HUES48 (cell line): ENCODE measurements at regions not wholly inside any gene's neighbourhood (a gene's known extent, or its start where the extent isn't known, plus 50 kb on each side); places are given as distances from the start of the nearest gene placed in this dataset.
"Not testable (repeated sequence)": the region's sequence is repeated elsewhere in the genome, so short reads cannot be mapped to it uniquely, and the experiment has no call there.

Experiments used
- H3K27ac ChIP-seq: one replicate; pipeline ENCODE4 v1.7.0; 2013; ENCODE audit warnings: low read depth, low read length, inconsistent platforms
- H3K27me3 ChIP-seq: 2 replicates; pipeline ENCODE4 v1.6.1; 2013; ENCODE audit warnings: mild to moderate bottlenecking, low read length; ENCODE audit not compliant: control insufficient read depth, insufficient read depth
- H3K36me3 ChIP-seq: 2 replicates; pipeline ENCODE4 v1.6.1; 2013; ENCODE audit warnings: low read length; ENCODE audit not compliant: control insufficient read depth, insufficient read depth
- H3K4me1 ChIP-seq: 2 replicates; pipeline ENCODE4 v1.6.1; 2013; ENCODE audit warnings: mild to moderate bottlenecking, low read length; ENCODE audit not compliant: control insufficient read depth, insufficient read depth
- H3K4me3 ChIP-seq: 2 replicates; pipeline ENCODE4 v1.5.1; 2013; ENCODE audit warnings: mild to moderate bottlenecking, low read depth, low read length
- H3K9ac ChIP-seq: 2 replicates; pipeline ENCODE4 v1.6.1; 2013; ENCODE audit warnings: mild to moderate bottlenecking, low read depth, low read length, moderate library complexity
- H3K9me3 ChIP-seq: 2 replicates; pipeline ENCODE4 v1.6.1; 2013; ENCODE audit warnings: low read length; ENCODE audit not compliant: control insufficient read depth, insufficient read depth

DNA sequence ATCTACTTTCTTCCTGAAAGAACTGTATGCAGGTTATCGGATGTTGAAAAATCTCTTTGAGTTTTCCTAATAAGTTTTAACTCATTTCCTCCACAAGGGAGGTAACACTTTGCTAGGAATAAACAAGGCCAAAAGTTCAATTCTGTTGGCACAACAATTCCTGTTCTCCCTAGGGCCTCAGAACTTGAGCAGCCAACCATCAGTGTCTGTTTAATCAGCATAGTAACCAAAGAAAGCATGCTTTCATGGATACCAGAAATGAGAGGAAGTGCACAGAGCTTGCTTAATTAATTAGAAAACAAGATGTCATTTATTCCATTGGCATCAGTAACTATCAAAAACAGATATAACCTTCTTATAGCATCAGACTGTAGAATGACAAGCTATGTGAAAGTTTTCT is 503.2 kb upstream of the CNTNAP5 start:
- Histone ChIP-seq H3K27me3 (no peaks in the 10 kb centered on the region), H3K36me3 (no peaks in the 10 kb centered on the region), H3K9me3 (peaks cover 16% of the 10 kb centered on the region), H3K4me3 (no peak overlapping the region), H3K9ac (no peak overlapping the region), H3K27ac (no peak overlapping the region), H3K4me1 (no peaks in the 10 kb centered on the region)

GRCh38 chr2:123522498-123522897 is 502.6 kb upstream of the CNTNAP5 start:
- H3K4me3 ChIP-seq, H3K27me3 ChIP-seq, H3K36me3 ChIP-seq, H3K27ac ChIP-seq, H3K4me1 ChIP-seq, H3K9ac ChIP-seq: not testable (repeated sequence)
- H3K9me3 ChIP-seq = peaks cover 16% of the 10 kb centered on the region

- Histone ChIP-seq H3K27ac (no peak overlapping the region), H3K4me1 (no peaks in the 10 kb centered on the region), H3K4me3 (no peak overlapping the region), H3K9me3 (peaks cover 7% of the 10 kb centered on the region), H3K9ac (no peak overlapping the region), H3K36me3 (no peaks in the 10 kb centered on the region), H3K27me3 (no peaks in the 10 kb centered on the region)
These were observed 495.9 kb upstream of the CNTNAP5 start for GRCh38 chr2:123528996-123529707.

DNA sequence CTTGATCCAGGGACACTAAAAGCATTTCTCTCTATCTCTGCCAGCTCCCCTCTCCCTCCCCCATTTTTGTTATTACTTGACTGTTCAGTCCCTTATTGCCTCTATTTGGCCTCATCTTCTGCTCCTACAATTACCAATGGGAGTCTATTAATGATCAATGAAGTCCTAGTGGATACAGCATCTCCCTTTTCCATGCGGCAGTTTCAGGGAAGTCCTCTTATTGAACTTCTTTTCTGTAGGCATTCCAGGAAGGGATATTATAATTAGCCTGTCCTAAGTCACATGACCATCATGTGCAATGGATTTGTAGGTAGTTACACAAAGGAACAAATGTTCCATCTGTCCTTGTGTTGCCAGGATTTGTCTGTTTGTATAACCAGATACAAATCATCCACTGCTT is 495.1 kb upstream of the CNTNAP5 start:
- Histone ChIP-seq H3K4me3 (no peak overlapping the region), H3K27me3 (no peaks in the 10 kb centered on the region), H3K27ac (no peak overlapping the region), H3K4me1 (no peaks in the 10 kb centered on the region), H3K36me3 (no peaks in the 10 kb centered on the region), H3K9ac (no peak overlapping the region), H3K9me3 (peaks cover 4% of the 10 kb centered on the region; the same call in 1 of the 2 replicates)

DNA sequence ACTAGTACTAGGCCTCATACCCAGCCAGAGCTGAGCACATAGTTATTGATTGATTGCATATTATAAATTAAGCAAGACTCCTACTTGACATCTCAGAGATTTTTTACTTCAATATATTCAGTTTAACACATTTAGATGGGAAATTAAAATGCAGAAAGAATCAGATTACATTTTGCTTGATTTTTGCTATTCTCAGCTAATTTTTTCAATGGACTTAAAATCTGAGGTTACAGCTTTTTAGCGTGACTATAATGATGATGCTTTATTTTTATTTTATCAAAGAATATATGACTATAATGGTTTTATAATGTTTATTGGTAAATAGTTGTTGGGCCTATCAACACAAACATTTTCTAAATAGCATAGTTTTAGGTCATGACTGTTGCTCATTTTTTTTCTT is 493.0 kb upstream of the CNTNAP5 start:
- H3K27ac ChIP-seq = no peak overlapping the region
- H3K4me3 ChIP-seq = no peak overlapping the region
- H3K27me3 ChIP-seq = no peaks in the 10 kb centered on the region
- no peaks in the 10 kb centered on the region for H3K4me1 ChIP-seq
- H3K36me3 ChIP-seq = no peaks in the 10 kb centered on the region
- no peaks in the 10 kb centered on the region for H3K9me3 ChIP-seq
- no peak overlapping the region for H3K9ac ChIP-seq

GRCh38 chr2:123532994-123533393 is 492.1 kb upstream of the CNTNAP5 start:
- no peak overlapping the region for H3K9ac ChIP-seq
- H3K4me1 ChIP-seq = no peaks in the 10 kb centered on the region
- no peaks in the 10 kb centered on the region for H3K36me3 ChIP-seq
- no peaks in the 10 kb centered on the region for H3K9me3 ChIP-seq
- no peaks in the 10 kb centered on the region for H3K27me3 ChIP-seq
- no peak overlapping the region for H3K4me3 ChIP-seq
- H3K27ac ChIP-seq = no peak overlapping the region

DNA sequence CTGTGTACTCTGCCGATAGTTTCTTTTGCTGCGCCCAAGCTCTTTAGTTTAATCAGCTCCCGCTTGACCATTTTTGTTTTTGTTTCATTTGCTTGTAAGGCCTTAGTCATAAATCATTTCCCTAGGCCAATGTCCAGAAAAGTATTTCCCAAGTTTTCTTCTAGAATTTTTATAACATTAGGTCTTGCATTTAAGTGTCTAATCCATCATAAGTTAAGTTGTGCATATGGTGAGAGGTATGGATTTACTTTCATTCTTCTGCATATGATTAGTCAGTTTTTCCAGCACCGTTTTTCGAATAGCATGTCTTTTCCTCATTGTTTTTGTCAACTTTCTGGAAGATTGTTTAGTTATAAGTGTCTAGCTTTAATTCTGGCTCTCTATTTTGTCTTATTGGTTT is 484.8 kb upstream of the CNTNAP5 start:
- Histone ChIP-seq H3K4me3 (no peak overlapping the region), H3K4me1 (no peaks in the 10 kb centered on the region), H3K9me3 (peaks cover 4% of the 10 kb centered on the region; the same call in 1 of the 2 replicates), H3K9ac (no peak overlapping the region), H3K27ac (no peak overlapping the region), H3K27me3 (no peaks in the 10 kb centered on the region), H3K36me3 (no peaks in the 10 kb centered on the region)

- Histone ChIP-seq H3K27me3 (no peaks in the 10 kb centered on the region), H3K36me3 (no peaks in the 10 kb centered on the region), H3K27ac (no peak overlapping the region), H3K9me3 (no peaks in the 10 kb centered on the region; the same call in 1 of the 2 replicates), H3K9ac (no peak overlapping the region), H3K4me3 (no peak overlapping the region), H3K4me1 (no peaks in the 10 kb centered on the region)
These were observed 478.7 kb upstream of the CNTNAP5 start for GRCh38 chr2:123546353-123546752.

DNA sequence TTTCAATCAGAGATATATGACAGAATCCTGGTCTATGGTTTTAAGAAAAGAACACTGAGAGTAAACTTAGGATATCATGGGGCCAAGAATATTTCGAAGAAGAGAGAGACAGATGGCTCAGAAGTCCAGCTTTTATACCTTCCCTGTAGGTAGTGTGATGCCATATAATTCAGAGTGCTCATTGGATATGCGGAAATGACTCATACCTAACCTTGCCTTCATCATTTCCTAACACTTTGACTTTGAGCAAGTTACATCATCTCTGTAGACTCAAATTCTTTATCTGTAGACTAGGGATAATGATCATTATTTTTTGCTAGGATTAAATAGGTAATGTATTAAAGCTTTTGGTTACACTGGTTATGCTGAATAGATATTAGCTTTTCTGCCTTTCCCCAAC is 461.6 kb upstream of the CNTNAP5 start:
- H3K27ac ChIP-seq = no peak overlapping the region
- no peak overlapping the region for H3K9ac ChIP-seq
- H3K4me3 ChIP-seq = no peak overlapping the region
- H3K27me3 ChIP-seq = no peaks in the 10 kb centered on the region
- H3K4me1 ChIP-seq = no peaks in the 10 kb centered on the region
- H3K9me3 ChIP-seq = no peaks in the 10 kb centered on the region
- no peaks in the 10 kb centered on the region for H3K36me3 ChIP-seq

- Histone ChIP-seq H3K9ac (no peak overlapping the region), H3K36me3 (no peaks in the 10 kb centered on the region), H3K27ac (no peak overlapping the region), H3K27me3 (no peaks in the 10 kb centered on the region), H3K4me1 (no peaks in the 10 kb centered on the region), H3K4me3 (no peak overlapping the region), H3K9me3 (no peaks in the 10 kb centered on the region)
These were observed 458.7 kb upstream of the CNTNAP5 start for GRCh38 chr2:123566291-123566946.

GRCh38 chr2:123578016-123578415 is 447.1 kb upstream of the CNTNAP5 start:
- Histone ChIP-seq H3K9me3 (no peaks in the 10 kb centered on the region), H3K27me3 (no peaks in the 10 kb centered on the region), H3K27ac (no peak overlapping the region), H3K36me3 (no peaks in the 10 kb centered on the region), H3K9ac (no peak overlapping the region), H3K4me3 (no peak overlapping the region), H3K4me1 (no peaks in the 10 kb centered on the region)
